K562 (cell line): ENCODE measurements at regions not wholly inside any gene's neighbourhood (a gene's known extent, or its start where the extent isn't known, plus 50 kb on each side); places are given as distances from the start of the nearest gene placed in this dataset.

Experiments
- ATAC-seq: fragments of 200-7000 bp; cut with Tn5 transposase; 3 replicates; pipeline ENCODE4 v1.9.1; 2020; ENCODE audit warnings: moderate library complexity
- BruUV-seq: library from RNA; stranded (reverse); fragments of 400-500 nt; replicated peaks from 2 replicates; lab custom pipeline; 2021; lab: Mats Ljungman, UMichigan
- CTCF ChIA-PET: fragments of 300-600 bp; formaldehyde crosslinking; extraction: SDS; loops from one replicate; lab custom pipeline; 2021; ENCODE audit warnings: low intra/inter-chr PET ratio; lab: Yijun Ruan, JAX
- POLR2A ChIA-PET: fragments of 300-600, 350-650 bp; sonication (Branson Sonifier 250); formaldehyde crosslinking; extraction: SDS; loops from one replicate; lab custom pipeline; 2021; ENCODE audit warnings: antibody characterized with exemption, inconsistent platforms; lab: Yijun Ruan, JAX
- DNase-seq, 4 experiments: peaks; one replicate each; pipeline versions ENCODE4 v3.0.0 to v3.0.0-alpha.2; 2011 to 2018; ENCODE audit warnings: low spot score in 3 of 4, mixed read lengths in 3 of 4; ENCODE audit errors: extremely low read depth in 1 of 4
- FAIRE-seq: peaks from 2 replicates; lab custom pipeline; 2011; peaks lifted over from hg19 to GRCh38; lab: Jason Lieb, UNC
- H2AFZ ChIP-seq: 2 replicates; pipeline ENCODE4 v1.6.0; 2011; ENCODE audit warnings: low read depth, low read length, control low read depth, inconsistent platforms
- H3K27ac ChIP-seq: fragments of 200-600 bp; 3 replicates; pipeline ENCODE4 v1.8.0; 2011; ENCODE audit warnings: low read depth, mild to moderate bottlenecking, control low read depth, inconsistent platforms, low read length, moderate library complexity, mixed read lengths; ENCODE audit errors: extremely low read depth
- H3K27me3 ChIP-seq, 2 experiments: fragments of 300-600 bp in 1 of 2; 2 replicates in 1 of 2; 3 replicates in 1 of 2; pipeline versions ENCODE4 v1.6.0 to v1.8.0; 2011; ENCODE audit warnings: inconsistent platforms in 2 of 2, low read length in 2 of 2, mild to moderate bottlenecking in 1 of 2, mixed read lengths in 1 of 2, moderate library complexity in 1 of 2; ENCODE audit not compliant: control insufficient read depth in 2 of 2, insufficient read depth in 2 of 2
- H3K36me3 ChIP-seq: fragments of 300-600 bp; 3 replicates; pipeline ENCODE4 v1.8.0; 2011; ENCODE audit warnings: mild to moderate bottlenecking, low read length, inconsistent platforms; ENCODE audit not compliant: control insufficient read depth, insufficient read depth
- H3K4me1 ChIP-seq, 2 experiments: fragments of 200-600 bp in 1 of 2; replicated peaks in 1 of 2; 2 replicates in 1 of 2; 3 replicates in 1 of 2; pipeline versions ENCODE4 v1.5.1 to v1.8.0; 2011; ENCODE audit warnings: inconsistent platforms in 2 of 2, low read length in 2 of 2, mild to moderate bottlenecking in 1 of 2, mixed read lengths in 1 of 2, moderate library complexity in 1 of 2; ENCODE audit not compliant: control insufficient read depth in 2 of 2, insufficient read depth in 2 of 2
- H3K4me2 ChIP-seq: 2 replicates; pipeline ENCODE4 v1.6.1; 2011; ENCODE audit warnings: low read length, control low read depth, inconsistent platforms, mixed read lengths; ENCODE audit not compliant: insufficient read depth
- H3K4me3 ChIP-seq: fragments of 200-600 bp; sonication (generic), shearing (Covaris generic); 2 replicates; pipeline ENCODE4 v1.5.1; 2016; ENCODE audit warnings: control low read depth, inconsistent platforms
- H3K79me2 ChIP-seq: fragments of 200-600 bp; 3 replicates; pipeline ENCODE4 v1.8.0; 2011; ENCODE audit warnings: low read length, inconsistent platforms; ENCODE audit not compliant: control insufficient read depth, insufficient read depth
- H3K9ac ChIP-seq, 2 experiments: 2 replicates each; pipeline versions ENCODE4 v1.6.0 to v1.6.1; 2011; ENCODE audit warnings: low read depth in 2 of 2, low read length in 2 of 2, control low read depth in 1 of 2, inconsistent platforms in 1 of 2, mild to moderate bottlenecking in 1 of 2, mixed read lengths in 1 of 2; ENCODE audit not compliant: insufficient read depth in 1 of 2
- H3K9me1 ChIP-seq: one replicate; pipeline ENCODE4 v1.6.0; 2011; ENCODE audit warnings: inconsistent platforms, mild to moderate bottlenecking, low read length, moderate library complexity; ENCODE audit not compliant: control insufficient read depth, insufficient read depth
- H3K9me3 ChIP-seq: replicated peaks from 2 replicates; pipeline ENCODE4 v1.5.1; 2011; ENCODE audit warnings: low read depth, low read length, inconsistent platforms; ENCODE audit not compliant: control insufficient read depth, insufficient read depth
- H4K20me1 ChIP-seq: replicated peaks from 2 replicates; pipeline ENCODE4 v1.6.1; 2011; ENCODE audit warnings: low read length, inconsistent platforms, mixed read lengths; ENCODE audit not compliant: control insufficient read depth, insufficient read depth
- CBX2 ChIP-seq: fragments of 200-600 bp; sonication (generic); IDR thresholded peaks from one replicate; pipeline ENCODE4 v1.6.1; 2012; ENCODE audit warnings: mild to moderate bottlenecking, low read length, inconsistent platforms; ENCODE audit not compliant: insufficient read depth, poor library complexity, severe bottlenecking
- CEBPB ChIP-seq: fragments of 450-650 bp; IDR thresholded peaks from 2 replicates; pipeline ENCODE4 v1.6.1; 2016; ENCODE audit warnings: missing genetic modification characterization, missing compliant biosample characterization
- HEY1 ChIP-seq: fragments of 250-450 bp; sonication (Bioruptor Pico); IDR thresholded peaks from 2 replicates; pipeline ENCODE4 v1.5.0; 2020; ENCODE audit warnings: mild to moderate bottlenecking, moderate library complexity, borderline replicate concordance
- JUN ChIP-seq, 2 experiments: sonication (generic) in 1 of 2; formaldehyde crosslinking in 1 of 2; IDR thresholded peaks; 2 replicates each; pipeline versions ENCODE4 v1.6.1 to v1.8.0; 2012 to 2022; ENCODE audit warnings: borderline replicate concordance in 2 of 2, mild to moderate bottlenecking in 2 of 2, improper control_type of control experiment in 1 of 2, low read depth in 1 of 2, low read length in 1 of 2, missing genetic modification reagents in 1 of 2
- MEF2D ChIP-seq: conservative IDR thresholded peaks from 2 replicates; pipeline ENCODE4 v1.6.1; 2016; ENCODE audit warnings: low read depth, missing genetic modification characterization, missing compliant biosample characterization
- NFE2 ChIP-seq: IDR thresholded peaks from 2 replicates; pipeline ENCODE4 v1.6.1; 2014; ENCODE audit warnings: antibody characterized with exemption, low read depth
- PTBP1 ChIP-seq: fragments of 200-400 bp; formaldehyde crosslinking; IDR thresholded peaks from 2 replicates; pipeline ENCODE4 v1.6.1; 2017; ENCODE audit warnings: low read depth, low read length
- RAD21 ChIP-seq, 2 experiments: fragments of 250-450 bp in 1 of 2; fragments of 450-650 bp in 1 of 2; sonication (Bioruptor Pico) in 1 of 2; formaldehyde crosslinking in 1 of 2; IDR thresholded peaks in 1 of 2; conservative IDR thresholded peaks in 1 of 2; 2 replicates each; pipeline versions ENCODE4 v1.4.0 to v1.8.0; 2020 to 2022; ENCODE audit warnings: mild to moderate bottlenecking in 2 of 2, moderate library complexity in 1 of 2
- SP2 ChIP-seq: IDR thresholded peaks from 2 replicates; pipeline ENCODE4 v1.6.1; 2011; ENCODE audit warnings: mild to moderate bottlenecking, low read depth, low read length, moderate library complexity; ENCODE audit not compliant: poor library complexity, severe bottlenecking; ENCODE audit errors: extremely low read depth
- TOE1 ChIP-seq, 2 experiments: fragments of 450-650 bp in 1 of 2; sonication (generic) in 1 of 2; formaldehyde crosslinking in 1 of 2; IDR thresholded peaks; 2 replicates each; pipeline versions ENCODE4 v1.7.1 to v1.8.0; 2016 to 2022; ENCODE audit warnings: borderline replicate concordance in 2 of 2, mild to moderate bottlenecking in 2 of 2, antibody characterized with exemption in 1 of 2, inconsistent platforms in 1 of 2, low read depth in 1 of 2, missing genetic modification reagents in 1 of 2, moderate library complexity in 1 of 2
- ZFX ChIP-seq: sonication (generic); formaldehyde crosslinking; IDR thresholded peaks from 2 replicates; pipeline ENCODE4 v1.8.0; 2022; ENCODE audit warnings: mild to moderate bottlenecking, missing genetic modification reagents, moderate library complexity
- ZNF354B ChIP-seq: fragments of 250-450 bp; sonication (Bioruptor Pico); IDR thresholded peaks from 2 replicates; pipeline ENCODE4 v1.4.0; 2020
- ZNF695 ChIP-seq: fragments of 450-650 bp; formaldehyde crosslinking; IDR thresholded peaks from 2 replicates; pipeline ENCODE4 v1.4.0; 2020; ENCODE audit warnings: mild to moderate bottlenecking, moderate library complexity
- WGBS: fragments of 100-300 bp; shearing (Covaris generic); methylation state at CpG from one replicate; pipeline ENCODE4 v1.1.6; 2016; ENCODE audit warnings: low coverage, mixed read lengths; ENCODE audit not compliant: insufficient coverage; ENCODE audit errors: missing lambda C conversion rate; 5-methylcytosine and 5-hydroxymethylcytosine counted together
- in situ Hi-C: fragments of 300-500 bp; cut with MboI; formaldehyde crosslinking; loops from 4 replicates; pipeline ENCODE4 v1.15.0; 2018; ENCODE audit warnings: inconsistent platforms, mixed read lengths
- intact Hi-C: fragments of 100-400 bp; cut with micrococcal nuclease; formaldehyde crosslinking; loops from 2 replicates; pipeline ENCODE4 v1.14.2; 2022
- TF ChIP-seq, protein P1 (sequence below): fragments of 450-650 bp; IDR thresholded peaks from 2 replicates; pipeline ENCODE4 v1.6.1; 2016; ENCODE audit warnings: antibody characterized with exemption
- TF ChIP-seq, protein P2 (sequence below), 3 experiments: IDR thresholded peaks in 2 of 3; conservative IDR thresholded peaks in 1 of 3; 2 replicates each; pipeline ENCODE4 v1.5.1; 2011 to 2012; ENCODE audit warnings: low read length in 3 of 3, mild to moderate bottlenecking in 3 of 3, control low read depth in 2 of 3, improper control_type of control experiment in 1 of 3, inconsistent platforms in 1 of 3, low read depth in 1 of 3, mixed read lengths in 1 of 3, moderate library complexity in 1 of 3; ENCODE audit not compliant: insufficient read depth in 2 of 3
- TF ChIP-seq, protein P3 (sequence below): fragments of 200-400 bp; formaldehyde crosslinking; IDR thresholded peaks from 2 replicates; pipeline ENCODE4 v1.6.1; 2017; ENCODE audit warnings: mild to moderate bottlenecking, low read depth, low read length, moderate library complexity

DNA sequence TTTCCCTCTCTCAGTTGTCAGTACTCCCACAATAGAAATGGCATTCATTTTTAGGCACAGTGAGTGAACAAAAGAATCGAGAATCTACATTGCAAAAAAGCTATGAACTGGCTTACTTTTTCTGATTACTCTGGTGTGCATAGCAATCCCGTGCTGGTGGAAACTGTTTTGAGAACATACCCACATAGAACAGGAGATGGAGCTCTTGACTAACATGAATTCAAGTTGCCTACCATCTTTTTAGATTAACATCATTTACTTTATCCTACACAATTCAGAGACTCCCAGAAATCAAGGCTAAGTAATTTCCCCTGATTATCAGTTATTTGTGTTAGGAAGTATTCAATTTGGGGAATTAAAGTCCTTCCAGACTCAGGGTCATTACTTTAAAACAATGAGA is 326.6 kb downstream of the ARPP21 start:
- DNase-seq (no peak), FAIRE-seq (no peak), ATAC-seq (no peak)
- intact Hi-C loops = loop anchor here (5.0 kb wide), 1 partner anchor 736 kb away; no protein-coding TSS in a partner anchor
- in situ Hi-C loops = no loop called here
- no peaks in the 10 kb centered on the region for H3K79me2 ChIP-seq
- no peaks in the 10 kb centered on the region for H3K36me3 ChIP-seq
- no peak overlapping the region for H3K9ac ChIP-seq
- no peaks in the 10 kb centered on the region for H4K20me1 ChIP-seq
- H3K9me3 ChIP-seq = 0 out of 2 replicates have a peak, but pooled peaks cover 4% of the 10 kb centered on the region
- ChIA-PET POLR2A (no interaction called here), CTCF (interaction anchor here (1.3 kb wide), 1 partner anchor 735 kb away, joined by 4 read pairs; no protein-coding TSS in a partner anchor)
- H3K9me1 ChIP-seq = no peaks in the 10 kb centered on the region
- H3K27ac ChIP-seq = no peak overlapping the region
- BruUV-seq = no TSS peak
- H3K4me1 ChIP-seq = no peaks in the 10 kb centered on the region
- 0% methylated on average over 2 of the region's 2 CpGs for WGBS
- H3K4me3 ChIP-seq = no peak overlapping the region
- no peaks in the 10 kb centered on the region for H3K27me3 ChIP-seq
- no peak overlapping the region for H3K4me2 ChIP-seq
- no peak overlapping the region for H2AFZ ChIP-seq
- no peak for TF ChIP-seq ZFX (CRISPR knock-in tag)
- TF ChIP-seq NFE2 = no peak
- no peak for TF ChIP-seq CBX2
- TF ChIP-seq TOE1 (IDR thresholded peaks at IDR 0.05; ENCODE audit: borderline replicate concordance) = no peak
- no peak for TF ChIP-seq TOE1 (CRISPR knock-in tag; IDR thresholded peaks at IDR 0.05; ENCODE audit: borderline replicate concordance, low read depth)
- TF ChIP-seq, protein P1, sequence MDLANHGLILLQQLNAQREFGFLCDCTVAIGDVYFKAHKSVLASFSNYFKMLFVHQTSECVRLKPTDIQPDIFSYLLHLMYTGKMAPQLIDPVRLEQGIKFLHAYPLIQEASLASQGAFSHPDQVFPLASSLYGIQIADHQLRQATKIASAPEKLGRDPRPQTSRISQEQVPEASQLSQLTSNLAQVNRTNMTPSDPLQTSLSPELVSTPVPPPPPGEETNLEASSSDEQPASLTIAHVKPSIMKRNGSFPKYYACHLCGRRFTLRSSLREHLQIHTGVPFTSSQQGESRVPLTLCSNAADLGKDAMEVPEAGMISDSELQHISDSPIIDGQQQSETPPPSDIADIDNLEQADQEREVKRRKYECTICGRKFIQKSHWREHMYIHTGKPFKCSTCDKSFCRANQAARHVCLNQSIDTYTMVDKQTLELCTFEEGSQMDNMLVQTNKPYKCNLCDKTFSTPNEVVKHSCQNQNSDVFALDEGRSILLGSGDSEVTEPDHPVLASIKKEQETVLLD = no peak
- TF ChIP-seq CEBPB = no peak
- peak; percentile 57 to 61 for TF ChIP-seq RAD21 (CRISPR knock-in tag; conservative IDR thresholded peaks at IDR 0.05 in 1 of 2, IDR thresholded peaks at IDR 0.05 in 1 of 2)
- TF ChIP-seq, protein P2, sequence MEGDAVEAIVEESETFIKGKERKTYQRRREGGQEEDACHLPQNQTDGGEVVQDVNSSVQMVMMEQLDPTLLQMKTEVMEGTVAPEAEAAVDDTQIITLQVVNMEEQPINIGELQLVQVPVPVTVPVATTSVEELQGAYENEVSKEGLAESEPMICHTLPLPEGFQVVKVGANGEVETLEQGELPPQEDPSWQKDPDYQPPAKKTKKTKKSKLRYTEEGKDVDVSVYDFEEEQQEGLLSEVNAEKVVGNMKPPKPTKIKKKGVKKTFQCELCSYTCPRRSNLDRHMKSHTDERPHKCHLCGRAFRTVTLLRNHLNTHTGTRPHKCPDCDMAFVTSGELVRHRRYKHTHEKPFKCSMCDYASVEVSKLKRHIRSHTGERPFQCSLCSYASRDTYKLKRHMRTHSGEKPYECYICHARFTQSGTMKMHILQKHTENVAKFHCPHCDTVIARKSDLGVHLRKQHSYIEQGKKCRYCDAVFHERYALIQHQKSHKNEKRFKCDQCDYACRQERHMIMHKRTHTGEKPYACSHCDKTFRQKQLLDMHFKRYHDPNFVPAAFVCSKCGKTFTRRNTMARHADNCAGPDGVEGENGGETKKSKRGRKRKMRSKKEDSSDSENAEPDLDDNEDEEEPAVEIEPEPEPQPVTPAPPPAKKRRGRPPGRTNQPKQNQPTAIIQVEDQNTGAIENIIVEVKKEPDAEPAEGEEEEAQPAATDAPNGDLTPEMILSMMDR (IDR thresholded peaks at IDR 0.05 in 2 of 3, conservative IDR thresholded peaks at IDR 0.05 in 1 of 3; ENCODE audit: insufficient read depth in 2 of 3, low read depth in 1 of 3, low read length in 3 of 3) = 0 out of 6 replicates have a peak, but pooled peaks of 1 of the 3 experiments have one; percentile 6
- TF ChIP-seq JUN (IDR thresholded peaks at IDR 0.05; ENCODE audit: borderline replicate concordance, low read depth, low read length) = no peak
- TF ChIP-seq JUN (CRISPR knock-in tag; IDR thresholded peaks at IDR 0.05; ENCODE audit: borderline replicate concordance) = no peak
- TF ChIP-seq ZNF354B (CRISPR knock-in tag) = no peak
- TF ChIP-seq HEY1 (CRISPR knock-in tag) = no peak
- TF ChIP-seq ZNF695 (CRISPR knock-in tag) = no peak
- no peak for TF ChIP-seq MEF2D
- TF ChIP-seq, protein P3, sequence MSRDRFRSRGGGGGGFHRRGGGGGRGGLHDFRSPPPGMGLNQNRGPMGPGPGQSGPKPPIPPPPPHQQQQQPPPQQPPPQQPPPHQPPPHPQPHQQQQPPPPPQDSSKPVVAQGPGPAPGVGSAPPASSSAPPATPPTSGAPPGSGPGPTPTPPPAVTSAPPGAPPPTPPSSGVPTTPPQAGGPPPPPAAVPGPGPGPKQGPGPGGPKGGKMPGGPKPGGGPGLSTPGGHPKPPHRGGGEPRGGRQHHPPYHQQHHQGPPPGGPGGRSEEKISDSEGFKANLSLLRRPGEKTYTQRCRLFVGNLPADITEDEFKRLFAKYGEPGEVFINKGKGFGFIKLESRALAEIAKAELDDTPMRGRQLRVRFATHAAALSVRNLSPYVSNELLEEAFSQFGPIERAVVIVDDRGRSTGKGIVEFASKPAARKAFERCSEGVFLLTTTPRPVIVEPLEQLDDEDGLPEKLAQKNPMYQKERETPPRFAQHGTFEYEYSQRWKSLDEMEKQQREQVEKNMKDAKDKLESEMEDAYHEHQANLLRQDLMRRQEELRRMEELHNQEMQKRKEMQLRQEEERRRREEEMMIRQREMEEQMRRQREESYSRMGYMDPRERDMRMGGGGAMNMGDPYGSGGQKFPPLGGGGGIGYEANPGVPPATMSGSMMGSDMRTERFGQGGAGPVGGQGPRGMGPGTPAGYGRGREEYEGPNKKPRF = no peak
- no peak for TF ChIP-seq SP2
- no peak for TF ChIP-seq PTBP1
